GM10248 (cell line): ENCODE measurements at regions not wholly inside any gene's neighbourhood (a gene's known extent, or its start where the extent isn't known, plus 50 kb on each side); places are given as distances from the start of the nearest gene placed in this dataset.
"Not testable (repeated sequence)": the region's sequence is repeated elsewhere in the genome, so short reads cannot be mapped to it uniquely, and the experiment has no call there.

Source experiments
- CTCF ChIA-PET: fragments of 300-600 bp; sonication (Branson Sonifier 250); formaldehyde crosslinking; extraction: SDS; loops from one replicate; lab custom pipeline; 2021; ENCODE audit warnings: antibody characterized with exemption; lab: Yijun Ruan, JAX
- POLR2A ChIA-PET: fragments of 350-650 bp; sonication (Branson Sonifier 250); formaldehyde crosslinking; extraction: SDS; loops from one replicate; lab custom pipeline; 2020; ENCODE audit warnings: antibody characterized with exemption; lab: Yijun Ruan, JAX
- DNase-seq: peaks from one replicate; pipeline ENCODE4 v3.0.0; 2012; ENCODE audit errors: extremely low spot score
- CTCF ChIP-seq: IDR thresholded peaks from 2 replicates; pipeline ENCODE4 v1.5.1; 2012; ENCODE audit warnings: mild to moderate bottlenecking, low read depth; ENCODE audit errors: extremely low read depth, missing control alignments, control extremely low read depth

GRCh38 chr3:35921718-35922117 is 282.4 kb downstream of the ARPP21 start:
- POLR2A ChIA-PET, result no interaction called here
- no peak for TF ChIP-seq CTCF
- DNase-seq, result no peak
- CTCF ChIA-PET, result interaction anchor here (0.8 to 1.5 kb wide), 3 partner anchors 9 to 13 kb away, joined by 3 to 4 read pairs (median 3); no protein-coding TSS in a partner anchor

GRCh38 chr3:35924070-35924469 is 284.7 kb downstream of the ARPP21 start:
- POLR2A ChIA-PET, DNase-seq: not testable (repeated sequence)
- CTCF ChIA-PET, result interaction anchor here (0.8 to 1.8 kb wide), 3 partner anchors 16 to 1664 kb away, joined by 3 to 6 read pairs (median 3); no protein-coding TSS in a partner anchor
- peak; percentile 1 for TF ChIP-seq CTCF

GRCh38 chr3:35927441-35927840 is 288.1 kb downstream of the ARPP21 start:
- DNase-seq, result no peak
- TF ChIP-seq CTCF, result no peak
- ChIA-PET CTCF (interaction anchor here (1.7 kb wide), 1 partner anchor 19 kb away, joined by 7 read pairs; no protein-coding TSS in a partner anchor), POLR2A (no interaction called here)

- CTCF ChIA-PET, result interaction anchor here (1.7 kb wide), 1 partner anchor 21 kb away, joined by 7 read pairs; no protein-coding TSS in a partner anchor
- no peak for TF ChIP-seq CTCF
- POLR2A ChIA-PET, result no interaction called here
- DNase-seq, result no peak
These were observed 289.8 kb downstream of the ARPP21 start for GRCh38 chr3:35929158-35929557.

GRCh38 chr3:35931867-35932266 is 292.5 kb downstream of the ARPP21 start:
- CTCF ChIA-PET, result interaction anchor here (1.6 to 1.9 kb wide), 2 partner anchors 8 to 23 kb away, joined by 6 to 7 read pairs; no protein-coding TSS in a partner anchor
- no peak for TF ChIP-seq CTCF
- DNase-seq, result no peak
- POLR2A ChIA-PET, result no interaction called here

- POLR2A ChIA-PET, result no interaction called here
- no peak for TF ChIP-seq CTCF
- DNase-seq, result no peak
- CTCF ChIA-PET, result interaction anchor here (0.8 kb wide), 1 partner anchor 24 kb away, joined by 5 read pairs; no protein-coding TSS in a partner anchor
These were observed 293.7 kb downstream of the ARPP21 start for GRCh38 chr3:35932995-35933394.
